Glutamatergic neuron (in vitro differentiated cells): ENCODE measurements at regions not wholly inside any gene's neighbourhood (a gene's known extent, or its start where the extent isn't known, plus 50 kb on each side); places are given as distances from the start of the nearest gene placed in this dataset.

ENCODE experiments used
- DNase-seq: peaks from one replicate; pipeline ENCODE4 v3.0.0; 2022
- H3K27ac Mint-ChIP-seq: one replicate; pipeline ENCODE4 v1.8.0; 2020; ENCODE audit warnings: mild to moderate bottlenecking, mixed read lengths, inconsistent platforms; ENCODE audit not compliant: unreplicated experiment
- H3K27me3 Mint-ChIP-seq: one replicate; pipeline ENCODE4 v1.8.0; 2020; ENCODE audit warnings: mild to moderate bottlenecking, moderate library complexity, mixed read lengths, inconsistent platforms; ENCODE audit not compliant: unreplicated experiment
- H3K36me3 Mint-ChIP-seq: one replicate; pipeline ENCODE4 v1.8.0; 2020; ENCODE audit warnings: mild to moderate bottlenecking, mixed read lengths, inconsistent platforms; ENCODE audit not compliant: unreplicated experiment
- H3K4me1 Mint-ChIP-seq: one replicate; pipeline ENCODE4 v1.8.0; 2020; ENCODE audit warnings: mild to moderate bottlenecking, low read depth, mixed read lengths, inconsistent platforms; ENCODE audit not compliant: unreplicated experiment
- H3K4me3 Mint-ChIP-seq: one replicate; pipeline ENCODE4 v1.8.0; 2020; ENCODE audit warnings: mild to moderate bottlenecking, mixed read lengths, inconsistent platforms; ENCODE audit not compliant: unreplicated experiment
- H3K9me3 Mint-ChIP-seq: one replicate; pipeline ENCODE4 v1.8.0; 2020; ENCODE audit warnings: mild to moderate bottlenecking, moderate library complexity, mixed read lengths, inconsistent platforms; ENCODE audit not compliant: unreplicated experiment
- CTCF ChIP-seq: fragments of 200-600 bp; sonication (generic); IDR thresholded peaks from one replicate; pipeline ENCODE4 v1.5.0; 2021; ENCODE audit not compliant: partially characterized antibody, unreplicated experiment

- no peak for TF ChIP-seq CTCF
- no peaks in the 10 kb centered on the region for H3K36me3 Mint-ChIP-seq
- no peak for DNase-seq
- no peaks in the 10 kb centered on the region for H3K9me3 Mint-ChIP-seq
- no peak overlapping the region for H3K4me3 Mint-ChIP-seq
- no peaks in the 10 kb centered on the region for H3K27me3 Mint-ChIP-seq
- no peaks in the 10 kb centered on the region for H3K4me1 Mint-ChIP-seq
- H3K27ac Mint-ChIP-seq: no peak overlapping the region
Observed at GRCh38 chr11:109326781-109327180, 95.2 kb upstream of the C11orf87 start.

GRCh38 chr11:109329716-109330115 is 92.3 kb upstream of the C11orf87 start:
- Mint-ChIP-seq H3K36me3 (no peaks in the 10 kb centered on the region), H3K4me3 (no peak overlapping the region), H3K9me3 (no peaks in the 10 kb centered on the region), H3K4me1 (no peaks in the 10 kb centered on the region), H3K27me3 (no peaks in the 10 kb centered on the region), H3K27ac (no peak overlapping the region)
- TF ChIP-seq CTCF: no peak
- DNase-seq: no peak

GRCh38 chr11:109338131-109338530 is 83.9 kb upstream of the C11orf87 start:
- TF ChIP-seq CTCF: no peak
- no peak for DNase-seq
- H3K27me3 Mint-ChIP-seq: no peaks in the 10 kb centered on the region
- H3K4me3 Mint-ChIP-seq: no peak overlapping the region
- peaks cover 4% of the 10 kb centered on the region for H3K4me1 Mint-ChIP-seq
- no peaks in the 10 kb centered on the region for H3K36me3 Mint-ChIP-seq
- H3K27ac Mint-ChIP-seq: no peak overlapping the region
- H3K9me3 Mint-ChIP-seq: no peaks in the 10 kb centered on the region

GRCh38 chr11:109342261-109342660 is 79.7 kb upstream of the C11orf87 start:
- H3K9me3 Mint-ChIP-seq: no peaks in the 10 kb centered on the region
- H3K27ac Mint-ChIP-seq: no peak overlapping the region
- no peak overlapping the region for H3K4me3 Mint-ChIP-seq
- H3K36me3 Mint-ChIP-seq: no peaks in the 10 kb centered on the region
- no peak for DNase-seq
- H3K27me3 Mint-ChIP-seq: no peaks in the 10 kb centered on the region
- TF ChIP-seq CTCF: no peak
- peaks cover 2% of the 10 kb centered on the region for H3K4me1 Mint-ChIP-seq

GRCh38 chr11:109343242-109343641 is 78.7 kb upstream of the C11orf87 start:
- H3K4me1 Mint-ChIP-seq: no peaks in the 10 kb centered on the region
- no peak overlapping the region for H3K4me3 Mint-ChIP-seq
- DNase-seq: no peak
- no peak for TF ChIP-seq CTCF
- H3K27me3 Mint-ChIP-seq: no peaks in the 10 kb centered on the region
- H3K36me3 Mint-ChIP-seq: no peaks in the 10 kb centered on the region
- no peaks in the 10 kb centered on the region for H3K9me3 Mint-ChIP-seq
- H3K27ac Mint-ChIP-seq: no peak overlapping the region
